Lower leg skin (tissue), 4 donors: ENCODE measurements at regions not wholly inside any gene's neighbourhood (a gene's known extent, or its start where the extent isn't known, plus 50 kb on each side); places are given as distances from the start of the nearest gene placed in this dataset.
A peak's percentile ranks its signal among the peaks of the same experiment; 100 is the strongest.
"Not testable (repeated sequence)": the region's sequence is repeated elsewhere in the genome, so short reads cannot be mapped to it uniquely, and the experiment has no call there.

ENCODE experiments used
- DNase-seq, 2 donors: peaks; one replicate each; pipeline ENCODE4 v3.0.0-alpha.2; 2019; ENCODE audit warnings: low spot score in 2 of 2
- H3K4me3 ChIP-seq: fragments of 200-600 bp; sonication (generic); 2 replicates; pipeline ENCODE4 v1.5.1; 2017; ENCODE audit warnings: mild to moderate bottlenecking, low read depth; ENCODE audit not compliant: poor library complexity, severe bottlenecking
- CTCF ChIP-seq, 3 donors: fragments of 450-650 bp; IDR thresholded peaks; one replicate each; pipeline ENCODE4 v1.5.1; 2016; ENCODE audit warnings: antibody characterized with exemption in 3 of 3, mild to moderate bottlenecking in 3 of 3, moderate library complexity in 2 of 3
- POLR2A ChIP-seq, 2 donors: fragments of 450-650 bp; IDR thresholded peaks; one replicate each; pipeline ENCODE4 v1.6.1; 2016 to 2017; ENCODE audit warnings: antibody characterized with exemption in 2 of 2, mild to moderate bottlenecking in 1 of 2, moderate library complexity in 1 of 2
- WGBS, 2 donors: methylation state at CpG; one replicate each; pipeline ENCODE4 v1.1.5; 2018; 5-methylcytosine and 5-hydroxymethylcytosine counted together
- intact Hi-C: fragments of 100-400 bp; cut with DNase I; formaldehyde crosslinking; loops from one replicate; pipeline ENCODE4 v1.15.0; 2023; ENCODE audit warnings: low total_unique reads

- no peak for TF ChIP-seq CTCF (IDR thresholded peaks at IDR 0.05)
- no peak for TF ChIP-seq POLR2A (IDR thresholded peaks at IDR 0.05)
- intact Hi-C loops: no loop called here
- DNase-seq: no peak
- WGBS, 2 donors: 61 to 65% methylated on average over 12 of the region's 12 CpGs
- no peak overlapping the region for H3K4me3 ChIP-seq
These were observed 177.1 kb downstream of the RNF144A start for GRCh38 chr2:7094231-7094741.

GRCh38 chr2:7096726-7097352 is 179.6 kb downstream of the RNF144A start:
- no peak for TF ChIP-seq CTCF (IDR thresholded peaks at IDR 0.05)
- TF ChIP-seq POLR2A (IDR thresholded peaks at IDR 0.05): no peak
- no peak for DNase-seq
- WGBS, 2 donors: 76 to 79% methylated on average over 20 of the region's 20 CpGs
- H3K4me3 ChIP-seq: no peak overlapping the region
- intact Hi-C loops: no loop called here

GRCh38 chr2:7097353-7097895 is 180.2 kb downstream of the RNF144A start:
- H3K4me3 ChIP-seq: no peak overlapping the region
- TF ChIP-seq CTCF (IDR thresholded peaks at IDR 0.05) (peak in 1 of 3 donors; percentile 87), POLR2A (IDR thresholded peaks at IDR 0.05) (no peak)
- intact Hi-C loops: no loop called here
- WGBS, 2 donors: 2 to 3% methylated on average over 18 of the region's 18 CpGs
- DNase-seq: peak; percentile 45 to 94

GRCh38 chr2:7098816-7099215 is 181.6 kb downstream of the RNF144A start:
- 89 to 92% methylated on average over 4 of the region's 4 CpGs for WGBS, 2 donors

GRCh38 chr2:7099687-7100086 is 182.5 kb downstream of the RNF144A start:
- H3K4me3 ChIP-seq, intact Hi-C loops, DNase-seq: not testable (repeated sequence)
- 83 to 84% methylated on average over 4 of the region's 4 CpGs for WGBS, 2 donors

More at GRCh38 chr2:7098816-7099215, 181.6 kb downstream of the RNF144A start:
- intact Hi-C loops: no loop called here
- TF ChIP-seq POLR2A (IDR thresholded peaks at IDR 0.05) (no peak), CTCF (IDR thresholded peaks at IDR 0.05) (no peak)
- no peak overlapping the region for H3K4me3 ChIP-seq
- DNase-seq: no peak

- 90 to 93% methylated on average over 4 of the region's 4 CpGs for whole genome bisulfite sequencing, 2 donors
- DNase-seq: no peak
- no peak overlapping the region for H3K4me3 ChIP-seq
- intact Hi-C loops: no loop called here
- no peak for TF ChIP-seq CTCF (IDR thresholded peaks at IDR 0.05)
- TF ChIP-seq POLR2A (IDR thresholded peaks at IDR 0.05): no peak
These were observed 185.6 kb downstream of the RNF144A start for GRCh38 chr2:7102826-7103225.
